Hematopoietic multipotent progenitor cell (in vitro differentiated cells): ENCODE measurements at regions not wholly inside any gene's neighbourhood (a gene's known extent, or its start where the extent isn't known, plus 50 kb on each side); places are given as distances from the start of the nearest gene placed in this dataset.
"Not testable (repeated sequence)": the region's sequence is repeated elsewhere in the genome, so short reads cannot be mapped to it uniquely, and the experiment has no call there.

Source experiments
- DNase-seq, 3 donors: peaks; one replicate each; pipeline ENCODE4 v3.0.0-alpha.2; 2011 to 2015; ENCODE audit warnings: low read depth in 2 of 3, low spot score in 2 of 3

DNA sequence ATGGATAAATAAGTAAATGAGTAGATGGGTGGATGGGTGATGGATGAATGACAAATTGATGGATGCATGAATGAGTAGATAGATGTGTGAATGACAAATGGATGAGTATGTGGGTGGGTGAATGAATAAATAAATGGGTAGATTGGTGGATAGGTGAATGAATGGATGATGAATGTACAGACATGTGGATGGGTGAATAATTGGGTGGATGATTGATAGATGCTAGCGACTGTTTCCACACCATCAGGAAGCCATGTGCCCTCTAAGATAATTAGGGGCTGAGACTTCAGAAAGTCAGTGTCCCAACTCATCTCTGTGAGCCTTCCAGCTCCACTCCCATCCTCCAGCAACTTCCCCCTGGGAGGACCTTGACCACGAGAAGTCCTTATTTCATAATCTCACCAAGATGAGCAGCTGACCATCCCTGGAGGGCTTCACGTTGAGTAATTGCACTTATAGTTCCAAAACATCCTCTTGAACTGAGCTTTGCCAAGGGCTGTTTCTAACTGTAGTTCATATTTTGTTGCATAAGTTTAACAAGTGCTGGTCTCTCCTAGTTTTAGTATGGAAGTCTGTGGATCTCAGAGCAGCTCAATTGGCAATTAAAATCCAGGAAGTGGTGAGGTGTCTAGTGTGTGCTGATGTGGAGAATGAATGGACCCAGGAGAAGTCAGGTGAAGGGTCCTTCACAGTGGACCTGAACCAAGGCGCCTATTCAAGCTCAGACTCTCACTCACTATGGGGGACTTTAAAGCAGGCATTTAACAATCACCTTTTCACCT lies 295.7 kb downstream of the ADGRD1 start:
- no peak for DNase-seq

DNA sequence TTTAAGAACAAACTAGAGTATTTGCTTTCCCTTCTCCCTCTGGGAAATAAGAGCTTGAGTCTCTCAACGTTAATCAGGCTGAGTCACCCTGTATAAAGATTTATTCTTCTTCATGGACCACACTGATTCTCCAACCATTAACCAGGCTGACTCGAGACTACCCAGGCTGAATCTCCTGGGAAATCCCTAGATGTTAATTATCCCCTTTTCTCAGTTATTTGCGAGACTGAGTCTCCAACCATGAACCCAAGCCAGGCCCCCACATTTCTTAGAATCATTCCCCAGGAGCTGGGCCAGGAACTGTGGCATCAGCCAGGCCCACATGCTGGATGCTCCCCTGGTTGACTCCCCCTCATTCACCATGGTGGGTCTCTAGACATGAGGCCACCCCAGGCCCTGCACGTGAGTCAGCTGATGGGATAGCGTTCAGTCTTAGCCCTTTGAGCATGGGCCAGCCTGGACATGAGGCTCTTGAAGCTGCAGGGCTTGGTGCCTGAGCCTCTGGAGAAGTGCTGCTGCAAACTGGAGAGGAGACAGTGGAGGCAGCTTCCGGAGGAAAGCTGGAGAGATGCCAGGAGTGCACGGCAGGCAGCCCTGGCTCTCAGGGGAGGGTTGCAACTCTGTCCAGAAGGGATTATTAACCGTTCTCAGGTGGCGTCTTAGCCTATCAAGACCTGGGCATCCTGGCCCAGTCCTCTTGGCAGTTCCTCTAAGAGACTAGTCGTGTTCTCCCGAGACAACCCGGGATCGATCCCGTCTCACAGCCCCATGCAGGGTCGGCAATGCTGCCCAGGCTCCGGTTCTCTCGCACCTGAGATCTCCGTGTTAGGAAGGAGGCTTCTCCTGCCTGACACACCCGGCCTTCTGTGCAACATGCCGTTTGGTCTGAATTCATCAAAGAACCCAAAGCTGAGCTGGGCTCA lies 296.6 kb downstream of the ADGRD1 start:
- DNase-seq = no peak

- no peak for DNase-seq
These were observed 297.2 kb downstream of the ADGRD1 start for GRCh38 chr12:131250951-131251315.

DNA sequence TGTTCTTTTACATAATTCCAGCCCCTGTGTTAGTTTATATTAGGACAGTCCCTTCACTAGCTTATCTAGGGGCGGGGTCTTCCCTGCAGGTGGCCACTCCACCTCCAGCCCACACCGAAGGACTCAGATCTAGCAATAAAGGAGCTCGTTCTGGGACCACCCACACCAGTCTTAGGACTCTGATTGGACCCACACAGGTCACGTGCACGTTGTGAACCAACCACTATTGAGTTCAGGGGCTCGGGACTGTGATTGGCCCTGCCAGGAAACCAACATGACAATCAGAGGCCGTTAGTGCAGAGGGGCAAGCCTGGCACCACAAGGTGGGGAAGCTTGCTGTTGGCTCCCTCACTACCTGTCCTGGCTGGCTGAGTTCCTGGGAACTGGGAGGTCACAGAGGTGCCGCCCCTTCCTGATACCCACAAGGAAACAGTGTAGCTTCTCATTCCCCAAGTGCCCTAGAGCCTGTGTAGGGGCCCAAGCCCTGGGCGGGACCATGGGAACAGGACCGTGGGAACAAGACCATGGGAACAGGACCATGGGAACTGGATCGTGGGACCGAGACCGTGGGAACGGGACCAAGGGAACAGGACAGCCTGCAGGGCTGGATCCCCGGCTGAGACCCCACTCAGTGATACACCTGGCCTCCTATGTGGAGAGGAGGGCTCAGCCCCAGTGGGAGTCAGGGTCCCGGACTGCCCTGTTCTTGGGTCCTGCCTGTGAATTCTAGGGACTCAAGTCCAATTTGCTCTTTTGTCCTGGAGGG lies 297.8 kb downstream of the ADGRD1 start:
- no peak for DNase-seq

- DNase-seq = no peak
These were observed 299.8 kb downstream of the ADGRD1 start for GRCh38 chr12:131253376-131254026.

GRCh38 chr12:131254374-131254773 lies 300.7 kb downstream of the ADGRD1 start:
- no peak for DNase-seq

DNA sequence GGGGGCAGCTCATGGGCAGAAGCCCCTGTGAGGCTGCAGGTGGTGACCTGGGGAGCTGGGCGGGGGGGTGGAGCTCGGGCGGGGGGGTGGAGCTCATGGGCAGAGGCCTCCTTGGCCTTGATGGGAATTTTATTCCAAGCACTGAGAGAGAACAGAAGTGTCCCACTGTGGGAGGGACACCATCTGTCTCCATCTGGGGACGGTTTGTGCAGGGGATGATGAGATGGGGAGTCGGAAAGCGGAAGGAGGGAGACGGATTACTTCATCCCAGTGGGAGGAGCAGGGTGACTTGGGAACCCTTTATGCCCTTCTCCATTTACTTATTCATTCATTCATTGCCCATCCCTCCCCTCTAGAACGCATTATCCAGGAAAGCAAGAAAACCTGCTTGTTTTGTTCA lies 304.7 kb downstream of the ADGRD1 start:
- DNase-seq = no peak

GRCh38 chr12:131260251-131260905 lies 306.7 kb downstream of the ADGRD1 start:
- no peak for DNase-seq

- DNase-seq = no peak
These were observed 307.2 kb downstream of the ADGRD1 start for GRCh38 chr12:131260954-131261353.

DNA sequence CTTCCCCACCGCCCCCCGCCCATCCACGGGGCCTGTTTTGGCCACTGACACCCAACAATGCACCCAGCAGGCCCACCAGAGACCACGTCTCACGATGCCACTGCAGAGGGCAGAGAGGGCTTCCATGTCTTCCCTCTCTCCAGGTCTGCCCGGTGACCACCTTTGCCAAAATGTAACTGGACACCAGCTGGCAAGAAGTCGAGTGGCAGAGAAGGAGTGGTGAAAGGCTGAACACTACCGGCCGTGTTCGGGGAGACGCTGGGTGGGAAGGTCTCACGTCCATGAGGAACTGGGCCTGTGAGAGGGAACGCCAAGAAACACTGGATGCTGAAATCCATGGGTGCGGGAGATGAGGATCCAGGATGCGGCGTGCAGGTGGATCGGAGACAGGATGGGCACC lies 308.2 kb downstream of the ADGRD1 start:
- no peak for DNase-seq

DNA sequence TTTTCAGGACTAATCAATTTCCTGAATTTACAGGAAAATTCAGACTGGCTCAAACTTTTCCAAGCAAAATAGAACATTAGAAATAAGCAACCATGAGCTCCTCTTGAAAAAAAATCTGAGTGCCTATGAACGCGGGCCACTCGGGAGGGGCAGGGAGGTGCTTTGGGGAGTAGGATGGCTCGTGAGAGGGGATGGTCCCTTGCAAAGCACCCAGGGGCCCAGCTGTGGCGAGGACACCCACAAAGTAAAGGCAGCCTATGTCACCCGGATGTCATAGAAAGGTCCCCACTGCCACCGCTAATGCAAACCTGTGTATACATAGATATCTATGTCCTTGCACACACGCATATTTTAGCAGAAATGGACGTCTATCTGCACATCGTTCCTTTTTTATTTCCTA lies 309.9 kb downstream of the ADGRD1 start:
- DNase-seq = no peak

DNA sequence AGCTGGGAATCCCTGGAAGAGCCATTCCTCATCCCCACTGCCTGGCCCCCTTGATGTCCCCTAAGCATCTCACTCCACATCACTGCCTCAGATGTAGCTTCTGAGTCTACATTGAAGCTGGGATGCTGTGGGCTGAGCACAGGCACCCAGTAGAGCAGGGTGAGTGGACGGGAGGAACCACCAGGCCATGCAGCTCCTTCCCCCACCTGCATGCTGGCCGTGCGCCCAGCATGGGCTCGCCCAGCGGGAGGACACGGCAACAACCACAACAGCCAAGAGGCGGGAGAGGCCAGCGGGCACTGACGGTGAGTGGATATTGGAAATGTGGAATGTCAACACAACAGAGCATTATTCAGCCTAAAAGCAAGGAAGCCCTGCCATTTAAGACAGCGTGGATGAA lies 310.9 kb downstream of the ADGRD1 start:
- DNase-seq = no peak

DNA sequence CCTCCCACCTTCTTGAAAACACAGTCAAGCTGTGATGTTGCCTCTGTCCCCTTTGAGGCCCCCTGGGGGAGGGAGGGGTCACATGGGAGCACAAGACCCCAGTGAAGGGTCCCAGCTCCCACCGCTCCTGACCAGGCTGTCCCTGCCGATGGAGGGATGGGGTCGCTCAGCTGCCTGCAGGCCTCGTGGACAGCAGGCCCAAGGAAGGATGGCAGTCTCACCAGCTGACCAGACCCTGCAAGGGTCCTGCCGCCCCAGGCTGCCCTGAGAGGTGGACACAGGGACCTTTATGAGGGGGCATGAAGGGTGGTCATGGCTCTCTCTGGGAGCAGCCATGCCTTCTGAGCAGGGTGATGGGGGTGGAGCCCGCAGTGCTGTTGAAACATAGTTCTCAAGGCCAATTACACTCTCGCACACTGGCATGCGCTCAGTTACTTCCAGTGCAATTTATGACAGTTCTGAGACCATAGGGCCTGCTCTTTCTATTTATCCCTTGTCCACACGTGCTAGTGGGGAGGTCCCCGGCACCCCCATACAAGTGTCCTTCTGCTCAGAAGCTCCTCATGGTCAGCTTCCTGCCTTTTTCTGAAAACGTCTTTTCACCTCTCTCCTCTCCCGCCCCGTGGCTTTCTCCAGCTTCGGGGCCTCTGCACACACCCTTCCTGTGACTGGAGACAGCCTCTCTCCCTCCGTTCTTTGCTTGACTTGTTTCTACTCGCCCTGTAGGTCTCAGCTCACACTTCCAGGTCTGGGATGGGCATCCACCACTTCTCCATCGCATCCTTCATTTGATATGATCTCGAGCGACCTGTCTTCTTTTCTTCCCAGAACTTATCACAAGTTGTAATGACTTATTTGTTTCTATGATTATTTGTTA lies 313.1 kb downstream of the ADGRD1 start:
- no peak for DNase-seq

GRCh38 chr12:131267576-131267975 lies 313.9 kb downstream of the ADGRD1 start:
- no peak for DNase-seq

- DNase-seq = not testable (repeated sequence)
These were observed 314.4 kb downstream of the ADGRD1 start for GRCh38 chr12:131268123-131268522.

GRCh38 chr12:131268571-131268970 lies 314.9 kb downstream of the ADGRD1 start:
- not testable (repeated sequence) for DNase-seq

GRCh38 chr12:131269551-131269950 lies 315.8 kb downstream of the ADGRD1 start:
- no peak for DNase-seq

DNA sequence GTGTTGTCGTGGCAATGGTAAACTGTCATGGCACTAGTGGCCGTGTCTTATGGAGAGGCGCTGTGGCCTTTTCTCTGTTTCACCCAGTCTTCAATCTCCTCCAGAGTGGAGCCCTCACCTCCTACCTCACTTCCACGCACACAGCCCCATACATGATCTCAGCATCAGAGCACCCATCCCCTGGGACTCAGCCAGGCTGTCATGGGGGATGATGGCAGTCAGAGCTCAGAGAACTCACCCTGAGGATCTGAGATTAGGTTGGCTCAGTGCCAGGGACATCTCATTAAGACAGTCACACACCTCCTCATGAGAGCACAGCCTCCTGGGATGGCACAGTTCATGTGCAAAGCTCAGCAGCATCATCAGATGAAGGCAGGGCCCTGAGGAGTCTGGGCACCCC lies 316.3 kb downstream of the ADGRD1 start:
- not testable (repeated sequence) for DNase-seq

DNA sequence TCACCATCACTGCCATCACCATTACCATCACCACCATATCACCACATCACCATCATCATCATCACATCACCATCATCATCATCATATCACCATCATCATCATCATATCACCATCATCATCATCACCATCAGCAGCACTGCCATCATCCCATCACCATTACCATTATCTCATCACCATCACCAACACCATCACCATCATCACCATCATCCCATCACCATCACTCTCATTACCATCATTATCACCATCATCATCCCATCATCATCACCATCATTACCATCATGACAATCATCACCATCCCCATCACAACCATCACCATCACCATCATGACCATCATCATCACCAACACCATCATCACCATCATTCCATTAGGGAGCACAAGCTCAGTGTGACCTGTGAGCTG lies 318.0 kb downstream of the ADGRD1 start:
- DNase-seq = no peak
